Superior temporal gyrus (tissue), 1 donor: ENCODE measurements at regions not wholly inside any gene's neighbourhood (a gene's known extent, or its start where the extent isn't known, plus 50 kb on each side); places are given as distances from the start of the nearest gene placed in this dataset.

Experiments
- DNase-seq: peaks from one replicate; pipeline ENCODE4 v3.0.0-alpha.2; 2016; ENCODE audit errors: extremely low spot score

- no peak for DNase-seq
Measured at GRCh38 chr20:40957265-40957760, 71.3 kb upstream of the TOP1 start.

DNA sequence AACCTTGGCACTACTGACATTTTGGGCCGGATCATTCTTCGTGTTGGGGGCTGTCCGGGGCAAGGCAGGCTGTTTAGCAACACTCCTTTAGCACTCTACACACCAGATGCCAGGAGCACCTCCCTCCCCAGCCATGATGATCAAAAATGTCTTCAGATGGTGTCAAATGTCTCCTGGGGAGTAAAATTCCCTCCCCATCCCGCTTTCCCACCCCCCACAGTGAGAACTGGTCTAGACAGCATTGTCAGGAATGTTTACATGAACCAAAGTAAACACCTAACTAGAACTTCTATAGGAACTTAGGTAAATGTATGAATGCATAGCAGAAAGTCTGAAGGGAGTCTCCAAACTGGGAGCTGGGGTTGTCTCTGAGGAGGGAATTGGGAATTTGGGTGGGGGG is 70.0 kb upstream of the TOP1 start:
- DNase-seq, result no peak

DNA sequence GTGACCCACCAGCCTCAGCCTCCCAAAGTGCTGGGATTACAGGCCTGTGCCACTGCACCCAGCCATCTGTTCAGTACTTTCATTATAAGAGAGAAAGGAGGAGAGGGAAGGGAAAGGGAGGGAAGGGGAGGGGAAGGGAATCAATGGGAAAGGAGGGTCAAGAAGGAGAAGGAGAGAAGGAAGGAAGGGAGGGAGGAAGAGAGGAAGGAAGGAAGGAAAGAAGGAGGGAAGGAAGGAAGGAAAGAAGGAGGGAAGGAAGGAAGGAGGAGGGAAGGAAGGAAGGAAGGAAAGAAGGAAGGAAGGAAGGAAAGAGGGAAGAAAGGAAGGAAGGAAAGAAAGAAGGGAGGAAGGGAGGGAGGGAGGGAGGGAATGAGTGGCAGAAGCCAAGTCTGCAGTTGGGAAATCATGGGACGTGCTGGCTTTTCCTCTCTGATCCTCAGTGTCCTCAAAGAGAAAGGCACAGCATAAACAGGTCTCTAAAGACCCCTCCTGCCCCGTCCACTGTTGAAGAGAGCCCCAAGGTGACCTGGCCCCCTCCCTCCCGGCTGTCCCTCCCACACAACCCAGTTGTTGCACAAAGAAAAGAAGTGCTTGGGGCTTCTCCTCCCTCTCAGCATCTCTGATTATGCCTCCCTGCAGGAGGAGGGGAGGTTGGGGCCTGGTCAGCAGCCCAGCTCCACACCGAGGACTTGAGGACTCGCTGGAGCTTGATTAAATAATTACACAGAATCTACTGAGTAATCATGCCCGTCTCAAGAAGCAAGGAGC is 69.1 kb upstream of the TOP1 start:
- DNase-seq, result no peak

DNA sequence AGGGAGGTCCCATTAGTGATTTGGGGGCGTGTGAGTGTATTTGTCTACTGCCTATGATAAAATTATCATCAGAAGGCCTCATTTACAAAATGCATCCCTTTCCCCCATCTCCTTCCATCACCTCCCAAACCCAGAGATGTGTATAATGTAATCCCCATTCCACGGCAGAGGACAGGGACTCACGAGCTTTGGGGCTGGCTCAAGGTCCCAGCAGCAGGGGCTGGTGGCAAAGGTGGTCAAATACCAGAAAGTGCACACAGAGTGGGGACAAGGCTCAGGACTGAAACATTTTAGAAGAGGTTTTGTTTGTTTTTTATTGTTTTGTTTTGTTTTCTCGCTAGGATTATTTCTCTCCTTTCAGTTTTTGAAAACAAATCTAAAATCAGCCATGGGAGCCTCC is 68.5 kb upstream of the TOP1 start:
- DNase-seq, result no peak

GRCh38 chr20:40960521-40960956 is 68.1 kb upstream of the TOP1 start:
- DNase-seq, result no peak

DNA sequence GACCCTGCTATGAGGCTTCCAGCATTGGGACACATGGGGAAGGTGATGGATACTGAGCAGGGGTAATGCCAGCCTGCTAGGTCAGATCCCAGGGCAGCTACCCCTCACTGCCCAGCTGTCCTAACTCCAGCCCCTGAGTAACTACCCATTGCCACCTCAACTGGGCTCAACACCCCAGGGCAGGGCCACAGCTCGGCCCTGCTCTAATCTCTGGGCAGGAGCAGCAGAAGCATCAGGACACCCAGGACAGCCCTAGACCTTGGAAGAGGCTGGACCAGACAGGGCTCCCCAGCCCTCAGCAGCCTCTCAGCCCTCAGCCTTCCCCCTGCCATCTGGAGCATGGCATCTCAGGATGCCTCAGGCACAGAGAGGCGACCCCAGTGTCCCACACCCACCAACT is 67.4 kb upstream of the TOP1 start:
- DNase-seq, result no peak

- no peak for DNase-seq
Measured at GRCh38 chr20:40961686-40962640, 66.7 kb upstream of the TOP1 start.

DNA sequence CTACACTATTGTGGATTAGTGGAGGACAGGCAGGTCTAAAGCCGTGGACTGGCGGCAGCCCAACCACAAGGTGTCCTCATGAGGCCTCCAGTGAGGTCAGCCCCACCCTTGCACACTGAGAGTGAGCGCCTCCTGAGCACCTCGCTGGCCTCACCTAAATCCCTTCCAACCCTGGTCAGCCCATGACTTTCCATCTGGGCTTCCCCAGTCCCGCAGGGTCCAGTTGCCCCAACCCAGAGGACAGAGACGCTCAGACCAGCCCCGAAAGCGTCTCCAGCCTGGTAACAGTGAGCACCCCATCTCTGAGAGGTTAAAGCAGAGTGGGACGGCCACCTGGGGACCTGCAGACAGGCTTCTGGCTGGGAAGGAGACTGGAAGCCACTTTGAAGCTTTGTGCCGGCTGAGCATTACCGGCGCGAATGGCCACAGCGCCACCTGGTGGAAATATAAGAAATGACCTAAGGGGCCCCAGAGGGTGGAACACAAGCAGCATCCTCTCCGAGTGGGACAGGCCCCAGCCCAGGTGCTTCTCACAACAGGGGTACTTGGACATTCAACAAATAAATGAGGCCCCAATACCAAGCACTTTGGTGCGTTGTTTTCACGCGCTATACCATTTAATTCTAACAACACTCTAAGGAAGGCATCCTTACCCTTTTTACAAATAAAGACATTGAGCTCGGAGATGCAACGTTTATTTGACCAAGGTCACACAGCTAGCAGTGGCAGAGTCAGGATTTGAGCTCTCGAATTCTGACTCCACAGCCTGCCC is 65.7 kb upstream of the TOP1 start:
- peak; percentile 88 for DNase-seq

GRCh38 chr20:40963505-40963845 is 65.1 kb upstream of the TOP1 start:
- DNase-seq, result no peak

- DNase-seq, result no peak
Measured at GRCh38 chr20:40965671-40966070, 63.0 kb upstream of the TOP1 start.

GRCh38 chr20:40966103-40966502 is 62.5 kb upstream of the TOP1 start:
- no peak for DNase-seq

- no peak for DNase-seq
Measured at GRCh38 chr20:40966516-40967185, 62.0 kb upstream of the TOP1 start.

- no peak for DNase-seq
Measured at GRCh38 chr20:40967700-40968099, 60.9 kb upstream of the TOP1 start.

GRCh38 chr20:40968816-40969562 is 59.6 kb upstream of the TOP1 start:
- peak; percentile 89 for DNase-seq

GRCh38 chr20:40970218-40970617 is 58.4 kb upstream of the TOP1 start:
- no peak for DNase-seq

DNA sequence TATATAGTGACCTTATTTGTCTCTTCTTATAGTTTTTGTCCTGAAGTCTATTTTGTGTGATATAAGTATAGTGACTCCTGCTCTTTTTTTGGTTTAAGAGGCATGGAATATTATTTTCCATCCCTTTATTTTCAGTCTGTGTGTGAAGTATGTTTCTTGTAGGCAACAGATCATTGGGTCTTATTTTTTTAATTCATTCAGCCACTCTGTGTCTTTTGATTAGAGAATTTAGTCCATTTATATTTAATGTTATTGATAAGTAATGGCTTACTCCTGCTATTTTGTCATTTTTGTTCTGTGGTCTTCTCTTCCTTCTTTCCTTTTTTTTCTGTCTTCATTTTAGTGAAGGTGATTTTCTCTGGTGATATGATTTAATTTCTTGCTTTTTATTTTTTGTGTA is 51.4 kb upstream of the TOP1 start:
- DNase-seq, result no peak

DNA sequence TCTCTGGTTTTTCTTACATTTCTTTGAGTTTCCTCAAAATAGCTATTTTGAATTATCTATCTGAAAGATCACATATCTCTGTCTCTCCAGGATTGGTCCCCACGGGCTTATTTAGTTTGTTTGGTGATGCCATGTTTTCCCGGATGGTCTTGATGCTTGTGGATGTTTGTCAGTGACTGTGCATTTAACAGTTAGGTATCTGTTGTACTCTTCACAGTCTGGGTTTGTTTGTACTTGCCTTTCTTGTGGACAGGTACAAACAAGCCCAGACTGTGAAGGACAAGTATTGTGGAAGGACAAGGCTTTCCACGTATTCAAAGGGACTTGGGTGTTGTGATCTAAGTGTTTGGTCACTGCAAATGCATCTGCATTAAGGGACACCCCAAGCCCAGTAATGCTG is 49.9 kb upstream of the TOP1 start:
- DNase-seq, result no peak
